IMR-90 (cell line): ENCODE measurements at regions not wholly inside any gene's neighbourhood (a gene's known extent, or its start where the extent isn't known, plus 50 kb on each side); places are given as distances from the start of the nearest gene placed in this dataset.

Experiments
- ATAC-seq: fragments of 200-7000 bp; cut with Tn5 transposase; 2 replicates; pipeline ENCODE4 v1.9.1; 2020; ENCODE audit warnings: low read depth, mild to moderate bottlenecking, moderate library complexity
- BruUV-seq: library from RNA; stranded (reverse); fragments of 400-500 nt; replicated peaks from 2 replicates; lab custom pipeline; 2021; lab: Mats Ljungman, UMichigan
- CTCF ChIA-PET: fragments of 300-600 bp; formaldehyde crosslinking; extraction: SDS; loops from one replicate; lab custom pipeline; 2021; ENCODE audit warnings: antibody characterized with exemption; lab: Yijun Ruan, JAX
- POLR2A ChIA-PET: fragments of 300-600 bp; sonication (Branson Sonifier 250); formaldehyde crosslinking; loops from one replicate; lab custom pipeline; 2022; ENCODE audit warnings: antibody characterized with exemption; ENCODE audit not compliant: unreplicated experiment; lab: Charles Lee
- DNase-seq: peaks from one replicate; pipeline ENCODE4 v3.0.0; 2013
- H2AFZ ChIP-seq: replicated peaks from 2 replicates; pipeline ENCODE3; 2013; ENCODE audit warnings: low read length, mild to moderate bottlenecking; ENCODE audit not compliant: poor library complexity
- H2AK5ac ChIP-seq: 2 replicates; pipeline ENCODE4 v1.6.1; 2013; ENCODE audit warnings: low read depth, low read length, inconsistent platforms
- H2AK9ac ChIP-seq: replicated peaks from 2 replicates; pipeline ENCODE3; 2013; ENCODE audit warnings: mild to moderate bottlenecking, low read depth, low read length, moderate library complexity; ENCODE audit not compliant: poor library complexity
- H2BK120ac ChIP-seq: 2 replicates; pipeline ENCODE4 v1.6.1; 2013; ENCODE audit warnings: low read depth, low read length, inconsistent platforms
- H2BK15ac ChIP-seq: 3 replicates; pipeline ENCODE4 v1.6.1; 2013; ENCODE audit warnings: low read depth, low read length, inconsistent platforms
- H2BK20ac ChIP-seq: 2 replicates; pipeline ENCODE4 v1.6.1; 2013; ENCODE audit warnings: low read depth, mild to moderate bottlenecking, inconsistent platforms, low read length, moderate library complexity
- H2BK5ac ChIP-seq: 2 replicates; pipeline ENCODE4 v1.6.1; 2013; ENCODE audit warnings: mild to moderate bottlenecking, low read depth, low read length, inconsistent platforms; ENCODE audit not compliant: poor library complexity, severe bottlenecking
- H3K14ac ChIP-seq: replicated peaks from 2 replicates; pipeline ENCODE4 v1.6.1; 2013; ENCODE audit warnings: low read depth, low read length, inconsistent platforms
- H3K18ac ChIP-seq: 2 replicates; pipeline ENCODE4 v1.6.1; 2013; ENCODE audit warnings: low read depth, low read length, control low read depth
- H3K23ac ChIP-seq: 2 replicates; pipeline ENCODE4 v1.6.1; 2013; ENCODE audit warnings: low read depth, low read length, inconsistent platforms
- H3K27ac ChIP-seq: 2 replicates; pipeline ENCODE4 v1.5.1; 2013; ENCODE audit warnings: mild to moderate bottlenecking, control low read depth, low read length; ENCODE audit not compliant: insufficient read depth
- H3K27me3 ChIP-seq: 2 replicates; pipeline ENCODE4 v1.6.1; 2013; ENCODE audit warnings: low read length; ENCODE audit not compliant: control insufficient read depth, insufficient read depth
- H3K36me3 ChIP-seq: 2 replicates; pipeline ENCODE4 v1.6.1; 2013; ENCODE audit warnings: low read length, mixed read lengths; ENCODE audit not compliant: control insufficient read depth, insufficient read depth
- H3K4ac ChIP-seq: 2 replicates; pipeline ENCODE4 v1.6.1; 2013; ENCODE audit warnings: low read depth, low read length, inconsistent platforms
- H3K4me1 ChIP-seq: 2 replicates; pipeline ENCODE4 v1.6.1; 2013; ENCODE audit warnings: low read length, mixed read lengths; ENCODE audit not compliant: control insufficient read depth, insufficient read depth
- H3K4me2 ChIP-seq: 2 replicates; pipeline ENCODE4 v1.6.1; 2013; ENCODE audit warnings: low read depth, mild to moderate bottlenecking, control low read depth, low read length, moderate library complexity
- H3K4me3 ChIP-seq: 2 replicates; pipeline ENCODE4 v1.5.1; 2013; ENCODE audit warnings: low read depth, mild to moderate bottlenecking, control low read depth, low read length, moderate library complexity; ENCODE audit not compliant: insufficient read depth
- H3K56ac ChIP-seq: 2 replicates; pipeline ENCODE4 v1.6.1; 2013; ENCODE audit warnings: low read length, inconsistent platforms; ENCODE audit not compliant: insufficient read depth; ENCODE audit errors: extremely low read depth
- H3K79me1 ChIP-seq, 2 experiments: 2 replicates each; pipeline ENCODE4 v1.6.1; 2013; ENCODE audit warnings: low read length in 2 of 2, inconsistent platforms in 1 of 2, low read depth in 1 of 2
- H3K9ac ChIP-seq: 2 replicates; pipeline ENCODE4 v1.6.1; 2013; ENCODE audit warnings: low read depth, low read length, control low read depth
- H3K9me1 ChIP-seq: 2 replicates; pipeline ENCODE4 v1.6.1; 2013; ENCODE audit warnings: low read length, inconsistent platforms; ENCODE audit not compliant: insufficient read depth
- H3K9me3 ChIP-seq: 2 replicates; pipeline ENCODE4 v1.6.1; 2013; ENCODE audit warnings: low read length; ENCODE audit not compliant: control insufficient read depth, insufficient read depth
- H4K20me1 ChIP-seq: 2 replicates; pipeline ENCODE4 v1.6.1; 2013; ENCODE audit warnings: low read length, inconsistent platforms; ENCODE audit not compliant: insufficient read depth
- H4K5ac ChIP-seq: 2 replicates; pipeline ENCODE4 v1.6.1; 2013; ENCODE audit warnings: mild to moderate bottlenecking, low read depth, low read length, control low read depth
- H4K8ac ChIP-seq, 2 experiments: 2 replicates each; pipeline ENCODE4 v1.6.1; 2013; ENCODE audit warnings: low read depth in 2 of 2, low read length in 2 of 2, control low read depth in 1 of 2, inconsistent platforms in 1 of 2
- H4K91ac ChIP-seq: 2 replicates; pipeline ENCODE4 v1.6.1; 2013; ENCODE audit warnings: low read depth, low read length, inconsistent platforms; ENCODE audit not compliant: insufficient read depth
- CEBPB ChIP-seq: IDR thresholded peaks from 2 replicates; pipeline ENCODE4 v1.6.1; 2012; ENCODE audit warnings: low read depth, low read length, improper control_type of control experiment
- CHD1 ChIP-seq: IDR thresholded peaks from 2 replicates; pipeline ENCODE4 v1.6.1; 2012; ENCODE audit warnings: low read depth, low read length, improper control_type of control experiment
- CTCF ChIP-seq: conservative IDR thresholded peaks from 2 replicates; pipeline ENCODE4 v1.5.1; 2012; ENCODE audit warnings: mild to moderate bottlenecking, low read depth, low read length, improper control_type of control experiment
- MAFK ChIP-seq: IDR thresholded peaks from 2 replicates; pipeline ENCODE4 v1.6.1; 2012; ENCODE audit warnings: low read depth, low read length, improper control_type of control experiment
- RAD21 ChIP-seq: IDR thresholded peaks from 2 replicates; pipeline ENCODE4 v1.6.1; 2012; ENCODE audit warnings: low read length, improper control_type of control experiment
- dilution Hi-C: fragments of 300-500 bp; cut with HindIII; formaldehyde crosslinking; loops from one replicate; pipeline ENCODE4 v1.14.3; 2018; ENCODE audit warnings: low sequenced_read_pairs; ENCODE audit not compliant: unreplicated experiment
- in situ Hi-C: fragments of 300-500 bp; cut with MboI; formaldehyde crosslinking; loops from 3 replicates; pipeline ENCODE4 v1.14.3; 2019; ENCODE audit warnings: low sequenced_read_pairs, inconsistent platforms, mixed read lengths
- intact Hi-C: fragments of 100-400 bp; cut with micrococcal nuclease; formaldehyde crosslinking; loops from 2 replicates; pipeline ENCODE4 v1.10.0; 2022

GRCh38 chr3:181615666-181616065 lies 96.1 kb upstream of the SOX2 start:
- H2AFZ ChIP-seq = no peak overlapping the region
- no peak overlapping the region for H3K23ac ChIP-seq
- no peak for DNase-seq
- no peak overlapping the region for H2BK120ac ChIP-seq
- H4K20me1 ChIP-seq = no peaks in the 10 kb centered on the region
- no peak for ATAC-seq
- CTCF ChIA-PET = interaction anchor here (0.7 kb wide), 1 partner anchor 704 kb away, joined by 3 read pairs; no protein-coding TSS in a partner anchor
- peaks cover 2% of the 10 kb centered on the region; the same call in 1 of the 2 replicates for H3K9me3 ChIP-seq
- H3K79me1 ChIP-seq = no peaks in the 10 kb centered on the region
- no peaks in the 10 kb centered on the region for H3K36me3 ChIP-seq
- no peaks in the 10 kb centered on the region for H3K27me3 ChIP-seq
- H4K8ac ChIP-seq = no peak overlapping the region
- no peak overlapping the region for H2AK5ac ChIP-seq
- POLR2A ChIA-PET = no interaction called here
- no peak overlapping the region for H2BK5ac ChIP-seq
- no peak overlapping the region for H2AK9ac ChIP-seq
- no peak overlapping the region for H3K4me2 ChIP-seq
- in situ Hi-C loops (no loop called here), intact Hi-C loops (no loop called here), dilution Hi-C loops (no loop called here)
- TF ChIP-seq MAFK (no peak), RAD21 (no peak), CEBPB (no peak), CTCF (no peak), CHD1 (no peak)
- H2BK15ac ChIP-seq = no peak overlapping the region
- H4K91ac ChIP-seq = no peak overlapping the region
- H3K4me1 ChIP-seq = no peaks in the 10 kb centered on the region
- no peaks in the 10 kb centered on the region for H3K9me1 ChIP-seq
- no peak overlapping the region for H3K14ac ChIP-seq
- no peak overlapping the region for H3K56ac ChIP-seq
- BruUV-seq = no TSS peak
- H2BK20ac ChIP-seq = no peak overlapping the region
- no peak overlapping the region for H3K27ac ChIP-seq
- H3K4me3 ChIP-seq = no peak overlapping the region
- no peak overlapping the region for H3K4ac ChIP-seq
- H3K18ac ChIP-seq = no peak overlapping the region
- no peak overlapping the region for H3K9ac ChIP-seq
- H4K5ac ChIP-seq = no peak overlapping the region
